Cardiac fibroblast (primary cell): ENCODE measurements at regions not wholly inside any gene's neighbourhood (a gene's known extent, or its start where the extent isn't known, plus 50 kb on each side); places are given as distances from the start of the nearest gene placed in this dataset.

Experiments used
- DNase-seq, 2 donors: peaks; one replicate each; pipeline versions ENCODE4 v3.0.0 to v3.0.0-alpha.2; 2010; ENCODE audit warnings: low read depth in 2 of 2
- H3K4me3 ChIP-seq, 2 donors: replicated peaks in 1 of 2; 1 replicate in 1 of 2; 2 replicates in 1 of 2; pipeline ENCODE4 v1.5.1; 2011; ENCODE audit warnings: low read depth in 2 of 2, low read length in 2 of 2, mild to moderate bottlenecking in 2 of 2, moderate library complexity in 1 of 2
- CTCF ChIP-seq: IDR thresholded peaks from one replicate; pipeline ENCODE4 v1.5.1; 2011; ENCODE audit warnings: low read depth, mild to moderate bottlenecking, low read length, inconsistent platforms

GRCh38 chr13:110061270-110061669 is 245.7 kb downstream of the COL4A1 start:
- DNase-seq, result no peak
- TF ChIP-seq CTCF, result no peak

GRCh38 chr13:110057052-110057451 is 249.9 kb downstream of the COL4A1 start:
- no peak overlapping the region for H3K4me3 ChIP-seq
- TF ChIP-seq CTCF, result no peak
- no peak for DNase-seq

More at GRCh38 chr13:110061270-110061669, 245.7 kb downstream of the COL4A1 start:
- H3K4me3 ChIP-seq, result no peak overlapping the region

- H3K4me3 ChIP-seq, result no peak overlapping the region
- DNase-seq, result no peak
- no peak for TF ChIP-seq CTCF
These were observed 250.3 kb downstream of the COL4A1 start for GRCh38 chr13:110056640-110057039.

GRCh38 chr13:110055089-110055488 is 251.9 kb downstream of the COL4A1 start:
- no peak for TF ChIP-seq CTCF
- H3K4me3 ChIP-seq, result no peak overlapping the region
- DNase-seq, result peak in 1 of 2 donors; percentile 10

- TF ChIP-seq CTCF, result no peak
- no peak for DNase-seq
- no peak overlapping the region for H3K4me3 ChIP-seq
These were observed 252.9 kb downstream of the COL4A1 start for GRCh38 chr13:110054041-110054440.

- DNase-seq, result peak; percentile 81 to 98
- H3K4me3 ChIP-seq, result no peak overlapping the region
- TF ChIP-seq CTCF, result no peak
These were observed 259.5 kb downstream of the COL4A1 start for GRCh38 chr13:110047496-110047895.

- no peak for TF ChIP-seq CTCF
- no peak overlapping the region for H3K4me3 ChIP-seq
- peak in 1 of 2 donors; percentile 15 for DNase-seq
These were observed 260.1 kb downstream of the COL4A1 start for GRCh38 chr13:110046811-110047210.
